ENCODE measurements at regions not wholly inside any gene's neighbourhood (a gene's known extent, or its start where the extent isn't known, plus 50 kb on each side); places are given as distances from the start of the nearest gene placed in this dataset.

DNA sequence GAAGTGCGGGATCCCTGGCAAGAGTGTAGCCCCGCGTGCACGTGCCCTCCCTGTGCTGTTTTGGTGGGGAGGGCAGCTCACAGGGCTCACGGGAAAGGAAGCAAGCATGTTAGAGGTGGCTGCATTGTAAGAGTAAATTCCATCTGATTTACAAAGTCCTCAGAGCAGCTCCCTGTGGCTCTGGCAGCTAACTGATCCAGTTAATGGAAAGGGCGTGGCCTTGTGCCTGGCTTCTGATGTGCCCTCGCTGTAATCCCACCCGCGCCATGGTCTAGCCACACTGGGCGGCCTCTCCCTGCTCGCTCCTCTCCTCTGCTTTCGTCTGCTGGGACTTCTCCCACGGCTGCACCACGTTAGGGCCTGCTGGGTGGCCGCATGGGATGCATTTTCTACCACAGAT, 258.5 kb downstream of the FGF9 start:
- Histone ChIP-seq H3K79me1 (ENCODE audit: low read depth in 1 of 2, low read length in 2 of 2) (no peaks in the 10 kb centered on the region), H3K36me3 (ENCODE audit: control insufficient read depth, insufficient read depth, low read length) (no peaks in the 10 kb centered on the region), H3K9me3 (ENCODE audit: control insufficient read depth, insufficient read depth, low read length) (no peaks in the 10 kb centered on the region), H3K27ac (ENCODE audit: insufficient read depth, low read length) (no peak overlapping the region), H2BK20ac (ENCODE audit: low read depth, low read length) (no peak overlapping the region), H2BK5ac (ENCODE audit: low read depth, low read length, poor library complexity, severe bottlenecking) (no peak overlapping the region), H4K8ac (ENCODE audit: low read depth in 2 of 2, low read length in 2 of 2) (no peak overlapping the region), H2BK15ac (ENCODE audit: low read depth, low read length) (no peak overlapping the region), H3K4me1 (ENCODE audit: control insufficient read depth, insufficient read depth, low read length) (no peaks in the 10 kb centered on the region), H3K14ac (replicated peaks; ENCODE audit: low read depth, low read length) (no peak overlapping the region), H2AK5ac (ENCODE audit: low read depth, low read length) (no peak overlapping the region), H3K18ac (ENCODE audit: low read depth, low read length) (no peak overlapping the region), H3K9ac (ENCODE audit: low read depth, low read length) (no peak overlapping the region), H4K91ac (ENCODE audit: insufficient read depth, low read depth, low read length) (no peak overlapping the region), H3K9me1 (ENCODE audit: insufficient read depth, low read length) (no peaks in the 10 kb centered on the region), H3K4me3 (ENCODE audit: insufficient read depth, low read depth, low read length) (no peak overlapping the region), H4K5ac (ENCODE audit: low read depth, low read length) (no peak overlapping the region), H3K4me2 (ENCODE audit: low read depth, low read length) (no peak overlapping the region), H2AFZ (replicated peaks; ENCODE audit: low read length, poor library complexity) (no peak overlapping the region), H4K20me1 (ENCODE audit: insufficient read depth, low read length) (no peaks in the 10 kb centered on the region), H3K23ac (ENCODE audit: low read depth, low read length) (no peak overlapping the region), H3K56ac (ENCODE audit: extremely low read depth, insufficient read depth, low read length) (no peak overlapping the region), H3K4ac (ENCODE audit: low read depth, low read length) (no peak overlapping the region), H3K27me3 (ENCODE audit: control insufficient read depth, insufficient read depth, low read length) (peaks cover 4% of the 10 kb centered on the region; the same call in 1 of the 2 replicates), H2BK120ac (ENCODE audit: low read depth, low read length) (no peak overlapping the region), H2AK9ac (replicated peaks; ENCODE audit: low read depth, low read length, poor library complexity) (no peak overlapping the region)
- WGBS, 2 experiments (ENCODE audit: extremely low coverage in 2 of 2, insufficient read length in 1 of 2) = 84% methylated on average over 7 of the region's 15 CpGs; no CpG with 5 or more reads in 1 of the 2 experiments
- DNase-seq = no peak
- TF ChIP-seq CEBPB (IDR thresholded peaks at IDR 0.05; ENCODE audit: low read depth, low read length) = no peak
- TF ChIP-seq MAZ (IDR thresholded peaks at IDR 0.05; ENCODE audit: borderline replicate concordance, low read depth, low read length) = no peak
- no peak for TF ChIP-seq CHD1 (IDR thresholded peaks at IDR 0.05; ENCODE audit: low read depth, low read length)
- TF ChIP-seq RCOR1 (IDR thresholded peaks at IDR 0.05; ENCODE audit: insufficient replicate concordance, low read length) = no peak
- no peak for TF ChIP-seq MAFK (IDR thresholded peaks at IDR 0.05; ENCODE audit: low read depth, low read length)
- no peak for TF ChIP-seq BHLHE40 (IDR thresholded peaks at IDR 0.05; ENCODE audit: low read depth, low read length)
- TF ChIP-seq, protein P1, sequence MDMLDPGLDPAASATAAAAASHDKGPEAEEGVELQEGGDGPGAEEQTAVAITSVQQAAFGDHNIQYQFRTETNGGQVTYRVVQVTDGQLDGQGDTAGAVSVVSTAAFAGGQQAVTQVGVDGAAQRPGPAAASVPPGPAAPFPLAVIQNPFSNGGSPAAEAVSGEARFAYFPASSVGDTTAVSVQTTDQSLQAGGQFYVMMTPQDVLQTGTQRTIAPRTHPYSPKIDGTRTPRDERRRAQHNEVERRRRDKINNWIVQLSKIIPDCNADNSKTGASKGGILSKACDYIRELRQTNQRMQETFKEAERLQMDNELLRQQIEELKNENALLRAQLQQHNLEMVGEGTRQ (IDR thresholded peaks at IDR 0.05; ENCODE audit: low read depth, low read length) = no peak
- TF ChIP-seq NFE2L2 (IDR thresholded peaks at IDR 0.05; ENCODE audit: low read depth, low read length) = no peak
- TF ChIP-seq, protein P2, sequence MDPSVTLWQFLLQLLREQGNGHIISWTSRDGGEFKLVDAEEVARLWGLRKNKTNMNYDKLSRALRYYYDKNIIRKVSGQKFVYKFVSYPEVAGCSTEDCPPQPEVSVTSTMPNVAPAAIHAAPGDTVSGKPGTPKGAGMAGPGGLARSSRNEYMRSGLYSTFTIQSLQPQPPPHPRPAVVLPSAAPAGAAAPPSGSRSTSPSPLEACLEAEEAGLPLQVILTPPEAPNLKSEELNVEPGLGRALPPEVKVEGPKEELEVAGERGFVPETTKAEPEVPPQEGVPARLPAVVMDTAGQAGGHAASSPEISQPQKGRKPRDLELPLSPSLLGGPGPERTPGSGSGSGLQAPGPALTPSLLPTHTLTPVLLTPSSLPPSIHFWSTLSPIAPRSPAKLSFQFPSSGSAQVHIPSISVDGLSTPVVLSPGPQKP (IDR thresholded peaks at IDR 0.05; ENCODE audit: borderline replicate concordance, low read depth, low read length) = no peak
- TF ChIP-seq, protein P3, sequence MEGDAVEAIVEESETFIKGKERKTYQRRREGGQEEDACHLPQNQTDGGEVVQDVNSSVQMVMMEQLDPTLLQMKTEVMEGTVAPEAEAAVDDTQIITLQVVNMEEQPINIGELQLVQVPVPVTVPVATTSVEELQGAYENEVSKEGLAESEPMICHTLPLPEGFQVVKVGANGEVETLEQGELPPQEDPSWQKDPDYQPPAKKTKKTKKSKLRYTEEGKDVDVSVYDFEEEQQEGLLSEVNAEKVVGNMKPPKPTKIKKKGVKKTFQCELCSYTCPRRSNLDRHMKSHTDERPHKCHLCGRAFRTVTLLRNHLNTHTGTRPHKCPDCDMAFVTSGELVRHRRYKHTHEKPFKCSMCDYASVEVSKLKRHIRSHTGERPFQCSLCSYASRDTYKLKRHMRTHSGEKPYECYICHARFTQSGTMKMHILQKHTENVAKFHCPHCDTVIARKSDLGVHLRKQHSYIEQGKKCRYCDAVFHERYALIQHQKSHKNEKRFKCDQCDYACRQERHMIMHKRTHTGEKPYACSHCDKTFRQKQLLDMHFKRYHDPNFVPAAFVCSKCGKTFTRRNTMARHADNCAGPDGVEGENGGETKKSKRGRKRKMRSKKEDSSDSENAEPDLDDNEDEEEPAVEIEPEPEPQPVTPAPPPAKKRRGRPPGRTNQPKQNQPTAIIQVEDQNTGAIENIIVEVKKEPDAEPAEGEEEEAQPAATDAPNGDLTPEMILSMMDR (conservative IDR thresholded peaks at IDR 0.05; ENCODE audit: low read depth, low read length) = no peak
- TF ChIP-seq RFX5 (IDR thresholded peaks at IDR 0.05; ENCODE audit: low read depth, low read length) = no peak
- TF ChIP-seq FOS (IDR thresholded peaks at IDR 0.05; ENCODE audit: low read depth, low read length) = no peak
- no peak for ATAC-seq (ENCODE audit: low read depth)
- BruUV-seq (replicated peaks) = no TSS peak
- ChIA-PET CTCF (no interaction called here), POLR2A (ENCODE audit: unreplicated experiment) (no interaction called here)
- dilution Hi-C loops (cut with HindIII; ENCODE audit: low sequenced_read_pairs, unreplicated experiment) (no loop called here), in situ Hi-C loops (cut with MboI; ENCODE audit: low sequenced_read_pairs) (no loop called here), intact Hi-C loops (cut with micrococcal nuclease) (no loop called here)
